OCI-LY1 (cell line): ENCODE measurements at regions not wholly inside any gene's neighbourhood (a gene's known extent, or its start where the extent isn't known, plus 50 kb on each side); places are given as distances from the start of the nearest gene placed in this dataset.

Source experiments
- H2AFZ ChIP-seq: fragments of 200-600 bp; sonication (generic), shearing (Covaris generic); 2 replicates; pipeline ENCODE4 v1.6.0; 2014; ENCODE audit warnings: antibody characterized with exemption, mild to moderate bottlenecking, low read length
- H3F3A ChIP-seq: fragments of 200-600 bp; sonication (generic), shearing (Covaris generic); 2 replicates; pipeline ENCODE4 v1.6.0; 2014; ENCODE audit warnings: mild to moderate bottlenecking, antibody characterized with exemption, low read length, moderate library complexity; ENCODE audit not compliant: insufficient read depth
- H3K27ac ChIP-seq: fragments of 200-600 bp; sonication (generic); 2 replicates; pipeline ENCODE4 v1.5.1; 2014; ENCODE audit warnings: low read length, mixed run types, mild to moderate bottlenecking, low read depth; ENCODE audit not compliant: poor library complexity, severe bottlenecking
- H3K27me3 ChIP-seq: fragments of 200-600 bp; sonication (generic); 2 replicates; pipeline ENCODE4 v1.6.0; 2014; ENCODE audit warnings: antibody characterized with exemption, mild to moderate bottlenecking, low read length, moderate library complexity; ENCODE audit not compliant: insufficient read depth
- H3K36me3 ChIP-seq: fragments of 200-600 bp; sonication (generic); 2 replicates; pipeline ENCODE4 v1.6.1; 2014; ENCODE audit warnings: mild to moderate bottlenecking, antibody characterized with exemption, low read length, moderate library complexity, mixed read lengths; ENCODE audit not compliant: insufficient read depth
- H3K4me1 ChIP-seq: fragments of 200-600 bp; sonication (generic); 2 replicates; pipeline ENCODE4 v1.5.1; 2014; ENCODE audit warnings: mild to moderate bottlenecking, low read length, moderate library complexity; ENCODE audit not compliant: insufficient read depth, severe bottlenecking
- H3K4me2 ChIP-seq: fragments of 200-600 bp; sonication (generic), shearing (Covaris generic); 2 replicates; pipeline ENCODE4 v1.6.1; 2014; ENCODE audit warnings: low read length
- H3K4me3 ChIP-seq: fragments of 200-600 bp; sonication (generic); 2 replicates; pipeline ENCODE4 v1.5.1; 2014; ENCODE audit warnings: low read length, low read depth, mild to moderate bottlenecking, mixed read lengths; ENCODE audit not compliant: poor library complexity, severe bottlenecking
- H3K79me2 ChIP-seq: fragments of 200-600 bp; shearing (Covaris generic); 2 replicates; pipeline ENCODE4 v1.6.1; 2016; ENCODE audit warnings: mixed run types, low read length, mixed read lengths; ENCODE audit not compliant: insufficient read depth
- H3K9ac ChIP-seq: fragments of 200-600 bp; sonication (generic), shearing (Covaris generic); 2 replicates; pipeline ENCODE4 v1.6.1; 2014; ENCODE audit warnings: mild to moderate bottlenecking, low read length, mixed read lengths
- H3K9me2 ChIP-seq: fragments of 200-600 bp; sonication (generic), shearing (Covaris generic); 2 replicates; pipeline ENCODE4 v1.6.1; 2014; ENCODE audit warnings: low read depth, mild to moderate bottlenecking, low read length, mixed read lengths
- H3K9me3 ChIP-seq: fragments of 200-600 bp; shearing (Covaris generic); 2 replicates; pipeline ENCODE4 v1.6.1; 2014; ENCODE audit warnings: low read length, mixed read lengths
- H4K20me1 ChIP-seq: fragments of 200-600 bp; sonication (generic), shearing (Covaris generic); 2 replicates; pipeline ENCODE4 v1.6.0; 2016; ENCODE audit warnings: mild to moderate bottlenecking, low read length; ENCODE audit not compliant: insufficient read depth
- EZH2 ChIP-seq: fragments of 200-600 bp; sonication (generic), shearing (Covaris generic); IDR thresholded peaks from 2 replicates; pipeline ENCODE4 v1.8.0; 2017; ENCODE audit warnings: borderline replicate concordance, mixed run types, mild to moderate bottlenecking, antibody characterized with exemption, low read length, moderate library complexity, mixed read lengths
- TF ChIP-seq, protein P1 (sequence below): fragments of 200-600 bp; sonication (generic), shearing (Covaris generic); IDR thresholded peaks from 2 replicates; pipeline ENCODE4 v1.5.1; 2017; ENCODE audit warnings: mild to moderate bottlenecking, antibody characterized with exemption, low read length, moderate library complexity, mixed read lengths

- no peak overlapping the region for H3K9ac ChIP-seq
- no peaks in the 10 kb centered on the region for H4K20me1 ChIP-seq
- H3K4me1 ChIP-seq, result no peaks in the 10 kb centered on the region
- H3K4me2 ChIP-seq, result no peak overlapping the region
- no peak overlapping the region for H3K4me3 ChIP-seq
- no peaks in the 10 kb centered on the region for H3K36me3 ChIP-seq
- H3K9me3 ChIP-seq, result no peaks in the 10 kb centered on the region
- no peaks in the 10 kb centered on the region for H3F3A ChIP-seq
- H3K27ac ChIP-seq, result no peak overlapping the region
- TF ChIP-seq, protein P1, sequence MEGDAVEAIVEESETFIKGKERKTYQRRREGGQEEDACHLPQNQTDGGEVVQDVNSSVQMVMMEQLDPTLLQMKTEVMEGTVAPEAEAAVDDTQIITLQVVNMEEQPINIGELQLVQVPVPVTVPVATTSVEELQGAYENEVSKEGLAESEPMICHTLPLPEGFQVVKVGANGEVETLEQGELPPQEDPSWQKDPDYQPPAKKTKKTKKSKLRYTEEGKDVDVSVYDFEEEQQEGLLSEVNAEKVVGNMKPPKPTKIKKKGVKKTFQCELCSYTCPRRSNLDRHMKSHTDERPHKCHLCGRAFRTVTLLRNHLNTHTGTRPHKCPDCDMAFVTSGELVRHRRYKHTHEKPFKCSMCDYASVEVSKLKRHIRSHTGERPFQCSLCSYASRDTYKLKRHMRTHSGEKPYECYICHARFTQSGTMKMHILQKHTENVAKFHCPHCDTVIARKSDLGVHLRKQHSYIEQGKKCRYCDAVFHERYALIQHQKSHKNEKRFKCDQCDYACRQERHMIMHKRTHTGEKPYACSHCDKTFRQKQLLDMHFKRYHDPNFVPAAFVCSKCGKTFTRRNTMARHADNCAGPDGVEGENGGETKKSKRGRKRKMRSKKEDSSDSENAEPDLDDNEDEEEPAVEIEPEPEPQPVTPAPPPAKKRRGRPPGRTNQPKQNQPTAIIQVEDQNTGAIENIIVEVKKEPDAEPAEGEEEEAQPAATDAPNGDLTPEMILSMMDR, result no peak
- TF ChIP-seq EZH2, result no peak
- H3K79me2 ChIP-seq, result no peaks in the 10 kb centered on the region
- no peaks in the 10 kb centered on the region for H3K27me3 ChIP-seq
- H3K9me2 ChIP-seq, result no peaks in the 10 kb centered on the region
- no peak overlapping the region for H2AFZ ChIP-seq
Observed at GRCh38 chr18:75959150-75959549, 531.6 kb upstream of the SMIM21 start.

DNA sequence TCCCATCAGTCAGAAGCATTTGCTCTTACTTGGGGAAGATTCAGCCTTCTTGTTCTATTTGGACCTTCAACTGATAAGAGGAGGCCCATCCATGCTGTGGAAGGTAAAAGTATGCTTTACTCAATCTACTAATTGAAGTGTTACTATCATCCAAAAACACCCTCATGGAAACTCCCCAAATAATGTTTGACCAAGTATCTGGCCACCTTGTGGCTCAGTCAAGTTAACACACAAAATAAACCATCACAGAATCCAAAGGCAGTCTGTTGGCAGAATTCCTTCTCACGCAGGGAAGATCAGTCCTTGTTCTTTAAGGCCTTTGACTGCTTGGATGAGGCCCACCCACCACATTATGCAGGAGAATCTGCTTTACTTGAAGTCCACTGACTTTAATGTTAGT lies 531.2 kb upstream of the SMIM21 start:
- H3K9me2 ChIP-seq, result no peaks in the 10 kb centered on the region
- no peaks in the 10 kb centered on the region for H3K27me3 ChIP-seq
- H3K27ac ChIP-seq, result no peak overlapping the region
- TF ChIP-seq, protein P1, result peak; percentile 12; the same call in 1 of the 2 replicates
- TF ChIP-seq EZH2, result no peak
- no peaks in the 10 kb centered on the region for H3K4me1 ChIP-seq
- no peak overlapping the region for H2AFZ ChIP-seq
- H3K79me2 ChIP-seq, result no peaks in the 10 kb centered on the region
- H3K9ac ChIP-seq, result no peak overlapping the region
- no peaks in the 10 kb centered on the region for H3F3A ChIP-seq
- no peaks in the 10 kb centered on the region for H4K20me1 ChIP-seq
- H3K9me3 ChIP-seq, result no peaks in the 10 kb centered on the region
- H3K4me2 ChIP-seq, result no peak overlapping the region
- H3K4me3 ChIP-seq, result no peak overlapping the region
- no peaks in the 10 kb centered on the region for H3K36me3 ChIP-seq

- Histone ChIP-seq H3K79me2 (no peaks in the 10 kb centered on the region), H3K27me3 (no peaks in the 10 kb centered on the region), H4K20me1 (no peaks in the 10 kb centered on the region), H3K4me1 (no peaks in the 10 kb centered on the region), H3K9ac (no peak overlapping the region), H3K36me3 (no peaks in the 10 kb centered on the region), H3K4me2 (no peak overlapping the region), H2AFZ (no peak overlapping the region), H3F3A (no peaks in the 10 kb centered on the region), H3K27ac (no peak overlapping the region), H3K9me3 (no peaks in the 10 kb centered on the region), H3K9me2 (no peaks in the 10 kb centered on the region), H3K4me3 (no peak overlapping the region)
- TF ChIP-seq EZH2, result no peak
- TF ChIP-seq, protein P1, result no peak
Observed at GRCh38 chr18:75945265-75945933, 517.9 kb upstream of the SMIM21 start.
